Activated CD8-positive, alpha-beta memory T cell treated with anti-CD3 and anti-CD28 coated beads, Interleukin-2, amount 50 U/mL, for 48 hours (primary cell): ENCODE measurements at regions not wholly inside any gene's neighbourhood (a gene's known extent, or its start where the extent isn't known, plus 50 kb on each side); places are given as distances from the start of the nearest gene placed in this dataset.

Source experiments
- DNase-seq: peaks from one replicate; pipeline ENCODE4 v3.0.0-alpha.2; 2020

- no peak for DNase-seq
These were observed 321.3 kb downstream of the SEC14L1 start for GRCh38 chr17:77462090-77462489.

- DNase-seq, result no peak
These were observed 322.1 kb downstream of the SEC14L1 start for GRCh38 chr17:77462553-77463497.

GRCh38 chr17:77464988-77465357 lies 324.2 kb downstream of the SEC14L1 start:
- no peak for DNase-seq

- DNase-seq, result peak; percentile 81
These were observed 324.7 kb downstream of the SEC14L1 start for GRCh38 chr17:77465358-77466041.

- DNase-seq, result no peak
These were observed 325.4 kb downstream of the SEC14L1 start for GRCh38 chr17:77466140-77466539.

- no peak for DNase-seq
These were observed 325.9 kb downstream of the SEC14L1 start for GRCh38 chr17:77466596-77467223.

GRCh38 chr17:77467521-77467920 lies 326.8 kb downstream of the SEC14L1 start:
- DNase-seq, result no peak

GRCh38 chr17:77468897-77469296 lies 328.1 kb downstream of the SEC14L1 start:
- DNase-seq, result no peak

- DNase-seq, result no peak
These were observed 329.6 kb downstream of the SEC14L1 start for GRCh38 chr17:77470330-77470786.

GRCh38 chr17:77470800-77471733 lies 330.3 kb downstream of the SEC14L1 start:
- DNase-seq, result no peak

GRCh38 chr17:77471984-77472461 lies 331.3 kb downstream of the SEC14L1 start:
- no peak for DNase-seq

- no peak for DNase-seq
These were observed 331.9 kb downstream of the SEC14L1 start for GRCh38 chr17:77472468-77473310.

- no peak for DNase-seq
These were observed 333.0 kb downstream of the SEC14L1 start for GRCh38 chr17:77473615-77474226.

- no peak for DNase-seq
These were observed 333.7 kb downstream of the SEC14L1 start for GRCh38 chr17:77474292-77474988.

GRCh38 chr17:77475016-77475976 lies 334.5 kb downstream of the SEC14L1 start:
- DNase-seq, result peak; percentile 86

- no peak for DNase-seq
These were observed 335.2 kb downstream of the SEC14L1 start for GRCh38 chr17:77476006-77476405.

- no peak for DNase-seq
These were observed 335.7 kb downstream of the SEC14L1 start for GRCh38 chr17:77476498-77476897.

- no peak for DNase-seq
These were observed 336.4 kb downstream of the SEC14L1 start for GRCh38 chr17:77476931-77477805.
